Thoracic aorta (tissue), 2 donors: ENCODE measurements at regions not wholly inside any gene's neighbourhood (a gene's known extent, or its start where the extent isn't known, plus 50 kb on each side); places are given as distances from the start of the nearest gene placed in this dataset.

Experiments
- ATAC-seq: fragments of 150-250 bp; one replicate; pipeline ENCODE4 v1.8.0; 2017; ENCODE audit warnings: low read depth; ENCODE audit not compliant: insufficient number of reproducible peaks, low FRiP score
- DNase-seq: peaks from one replicate; pipeline ENCODE4 v3.0.0-alpha.2; 2020; ENCODE audit warnings: low spot score
- H3K27ac ChIP-seq, 2 donors: fragments of 200-600 bp; sonication (generic); 1 replicate in 1 of 2; 2 replicates in 1 of 2; pipeline ENCODE4 v1.5.1; 2016; ENCODE audit warnings: mild to moderate bottlenecking in 2 of 2, moderate library complexity in 2 of 2
- H3K27me3 ChIP-seq: fragments of 200-600 bp; sonication (generic); replicated peaks from 2 replicates; pipeline ENCODE4 v1.6.0; 2016; ENCODE audit warnings: mild to moderate bottlenecking; ENCODE audit not compliant: insufficient read depth
- H3K36me3 ChIP-seq: fragments of 200-600 bp; sonication (generic); one replicate; pipeline ENCODE4 v1.5.1; 2016
- H3K4me1 ChIP-seq, 2 donors: fragments of 200-600 bp; sonication (generic); 1 replicate in 1 of 2; 2 replicates in 1 of 2; pipeline versions ENCODE4 v1.5.1 to v1.6.0; 2016; ENCODE audit warnings: low read depth in 2 of 2, mild to moderate bottlenecking in 1 of 2; ENCODE audit not compliant: control insufficient read depth in 1 of 2
- H3K4me3 ChIP-seq: fragments of 200-600 bp; sonication (generic); 2 replicates; pipeline ENCODE4 v1.5.1; 2016; ENCODE audit warnings: mild to moderate bottlenecking
- H3K9me3 ChIP-seq: fragments of 200-600 bp; sonication (generic); 2 replicates; pipeline ENCODE4 v1.5.1; 2016
- TF ChIP-seq, protein P1 (sequence below): fragments of 200-600 bp; sonication (generic); IDR thresholded peaks from one replicate; pipeline ENCODE4 v1.5.1; 2019; ENCODE audit warnings: antibody characterized with exemption

DNA sequence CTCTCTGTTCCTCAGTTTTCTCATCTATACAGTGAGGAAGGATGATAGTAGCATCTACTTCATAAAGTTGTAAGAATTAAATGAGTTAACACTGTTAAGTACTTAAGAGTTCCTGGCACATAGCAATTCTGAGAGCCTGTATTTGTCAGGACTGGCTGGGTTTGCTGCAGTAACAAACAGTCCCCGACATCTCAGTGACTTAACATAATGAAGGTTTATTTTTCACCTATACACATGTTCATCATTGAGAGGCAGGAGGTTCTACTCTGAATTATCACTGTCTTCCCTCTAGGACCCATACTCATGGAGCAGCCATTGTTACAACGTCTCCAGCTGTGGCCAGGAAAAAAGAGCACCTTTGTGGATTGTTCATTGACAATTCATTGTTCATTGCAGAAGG, 190.6 kb upstream of the PROK2 start:
- Histone ChIP-seq H3K4me3 (no peak overlapping the region), H3K36me3 (no peaks in the 10 kb centered on the region), H3K27ac (no peak overlapping the region), H3K27me3 (no peaks in the 10 kb centered on the region), H3K9me3 (no peaks in the 10 kb centered on the region), H3K4me1 (no peaks in the 10 kb centered on the region)
- DNase-seq (no peak), ATAC-seq (no peak)
- TF ChIP-seq, protein P1, sequence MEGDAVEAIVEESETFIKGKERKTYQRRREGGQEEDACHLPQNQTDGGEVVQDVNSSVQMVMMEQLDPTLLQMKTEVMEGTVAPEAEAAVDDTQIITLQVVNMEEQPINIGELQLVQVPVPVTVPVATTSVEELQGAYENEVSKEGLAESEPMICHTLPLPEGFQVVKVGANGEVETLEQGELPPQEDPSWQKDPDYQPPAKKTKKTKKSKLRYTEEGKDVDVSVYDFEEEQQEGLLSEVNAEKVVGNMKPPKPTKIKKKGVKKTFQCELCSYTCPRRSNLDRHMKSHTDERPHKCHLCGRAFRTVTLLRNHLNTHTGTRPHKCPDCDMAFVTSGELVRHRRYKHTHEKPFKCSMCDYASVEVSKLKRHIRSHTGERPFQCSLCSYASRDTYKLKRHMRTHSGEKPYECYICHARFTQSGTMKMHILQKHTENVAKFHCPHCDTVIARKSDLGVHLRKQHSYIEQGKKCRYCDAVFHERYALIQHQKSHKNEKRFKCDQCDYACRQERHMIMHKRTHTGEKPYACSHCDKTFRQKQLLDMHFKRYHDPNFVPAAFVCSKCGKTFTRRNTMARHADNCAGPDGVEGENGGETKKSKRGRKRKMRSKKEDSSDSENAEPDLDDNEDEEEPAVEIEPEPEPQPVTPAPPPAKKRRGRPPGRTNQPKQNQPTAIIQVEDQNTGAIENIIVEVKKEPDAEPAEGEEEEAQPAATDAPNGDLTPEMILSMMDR: no peak

DNA sequence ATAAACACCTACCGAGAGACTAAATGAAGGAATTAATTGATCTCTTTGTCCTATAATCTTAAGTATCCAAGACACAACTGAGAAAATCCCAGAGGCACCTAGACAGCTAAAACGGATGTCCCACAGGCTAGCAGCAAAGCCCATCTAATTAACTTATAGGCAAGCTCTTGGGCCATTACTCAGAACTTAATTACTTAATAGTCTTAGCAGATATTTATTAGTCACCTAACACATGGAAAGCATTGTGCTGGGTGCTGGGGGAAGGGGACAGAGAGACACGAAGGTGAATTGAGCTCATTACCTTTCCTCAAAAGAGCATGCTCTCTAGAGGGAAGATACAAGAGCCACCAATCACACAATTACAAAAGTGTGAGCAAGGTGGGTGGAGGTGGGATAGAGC, 189.8 kb upstream of the PROK2 start:
- H3K27ac ChIP-seq: no peak overlapping the region
- no peaks in the 10 kb centered on the region for H3K9me3 ChIP-seq
- no peak for ATAC-seq
- DNase-seq: no peak
- H3K27me3 ChIP-seq: no peaks in the 10 kb centered on the region
- H3K4me3 ChIP-seq: no peak overlapping the region
- TF ChIP-seq, protein P1: no peak
- no peaks in the 10 kb centered on the region for H3K4me1 ChIP-seq
- H3K36me3 ChIP-seq: no peaks in the 10 kb centered on the region

DNA sequence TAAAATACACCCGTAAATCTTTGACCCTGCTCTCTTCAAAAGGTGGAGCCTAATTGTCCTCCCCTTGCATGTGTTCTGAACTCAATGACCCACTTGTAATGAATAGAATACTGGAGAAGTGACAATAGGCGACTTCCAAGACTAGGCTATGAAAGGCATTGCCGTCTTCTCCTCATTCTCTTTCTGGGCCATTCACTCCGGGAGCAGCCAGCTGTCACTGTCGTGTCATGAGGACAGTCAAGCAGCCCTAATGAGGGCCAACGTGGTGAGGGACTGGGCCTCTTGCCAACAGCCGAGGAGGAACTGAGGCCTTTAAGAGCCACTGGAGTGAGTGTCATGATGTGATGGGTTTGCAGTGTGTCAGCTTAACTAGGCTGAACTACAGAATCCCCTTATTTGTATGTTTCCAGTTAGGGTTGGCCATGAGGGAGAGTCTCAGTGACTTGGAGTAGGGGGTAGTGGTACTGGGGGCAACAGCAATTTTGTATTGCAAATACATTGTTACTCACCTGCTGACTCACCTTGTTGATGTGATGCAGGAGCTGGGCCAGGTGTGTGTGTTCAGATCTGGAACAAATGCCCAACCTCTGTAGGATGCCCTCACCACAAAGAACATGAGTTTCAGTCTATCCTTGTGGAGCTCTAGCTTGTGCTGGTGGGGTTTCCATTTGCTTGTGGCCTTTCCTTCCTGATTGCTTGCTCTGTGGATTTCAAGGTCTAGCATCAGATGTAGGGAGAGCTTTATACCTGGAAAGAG, 188.5 kb upstream of the PROK2 start:
- no peaks in the 10 kb centered on the region for H3K4me1 ChIP-seq
- no peak for ATAC-seq

DNA sequence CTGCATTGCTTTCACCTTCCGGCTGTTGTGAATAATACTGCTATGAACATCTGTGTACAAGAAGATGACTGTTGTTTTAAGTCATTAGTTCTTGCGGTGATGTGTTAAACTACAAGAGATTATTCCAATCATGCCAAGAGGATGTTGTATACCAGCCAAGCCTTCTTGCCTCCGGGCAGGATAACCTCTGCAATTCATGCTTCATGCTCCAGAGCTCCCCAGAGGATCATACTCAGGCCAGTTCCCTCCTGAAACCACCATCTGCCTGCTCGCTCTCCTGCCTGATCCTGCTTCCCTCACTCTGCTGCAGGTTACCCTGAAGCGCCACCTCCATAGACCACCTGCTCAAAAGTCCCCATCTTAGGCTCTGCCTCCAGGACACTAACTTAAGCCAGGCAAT, 187.1 kb upstream of the PROK2 start:
- H3K9me3 ChIP-seq: no peaks in the 10 kb centered on the region
- H3K36me3 ChIP-seq: no peaks in the 10 kb centered on the region
- H3K4me1 ChIP-seq: no peaks in the 10 kb centered on the region
- no peak for DNase-seq
- TF ChIP-seq, protein P1: no peak
- H3K4me3 ChIP-seq: no peak overlapping the region
- H3K27ac ChIP-seq: no peak overlapping the region
- no peak for ATAC-seq
- no peaks in the 10 kb centered on the region for H3K27me3 ChIP-seq

More for the DNA sequence above, 188.5 kb upstream of the PROK2 start:
- Histone ChIP-seq H3K4me3 (no peak overlapping the region), H3K27ac (no peak overlapping the region), H3K9me3 (no peaks in the 10 kb centered on the region), H3K27me3 (no peaks in the 10 kb centered on the region), H3K36me3 (no peaks in the 10 kb centered on the region)
- no peak for DNase-seq
- TF ChIP-seq, protein P1: no peak

DNA sequence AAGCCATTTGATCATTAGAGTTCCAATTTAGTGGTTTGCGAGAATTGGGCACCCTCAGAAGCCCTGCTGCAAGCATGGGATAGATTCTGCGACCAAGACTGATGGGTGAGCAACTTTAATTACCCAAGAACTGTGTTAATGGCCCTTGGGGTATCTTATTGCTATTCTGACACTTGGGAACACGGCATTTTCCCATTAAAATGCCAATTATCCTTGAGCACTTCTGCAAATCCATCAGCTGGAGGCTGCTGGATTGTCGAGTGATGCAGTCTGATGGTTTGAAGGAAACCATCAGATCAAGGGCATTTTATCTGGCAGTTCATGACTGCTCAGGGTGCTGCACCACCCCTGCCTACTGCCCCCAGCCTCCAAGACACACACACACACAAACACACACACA, 183.6 kb upstream of the PROK2 start:
- no peaks in the 10 kb centered on the region for H3K36me3 ChIP-seq
- DNase-seq (no peak), ATAC-seq (no peak)
- no peaks in the 10 kb centered on the region for H3K4me1 ChIP-seq
- TF ChIP-seq, protein P1: no peak
- no peak overlapping the region for H3K27ac ChIP-seq
- H3K27me3 ChIP-seq: no peaks in the 10 kb centered on the region
- no peaks in the 10 kb centered on the region for H3K9me3 ChIP-seq
- H3K4me3 ChIP-seq: no peak overlapping the region
